HG03103 (cell line): ENCODE measurements at regions not wholly inside any gene's neighbourhood (a gene's known extent, or its start where the extent isn't known, plus 50 kb on each side); places are given as distances from the start of the nearest gene placed in this dataset.
"Not testable (repeated sequence)": the region's sequence is repeated elsewhere in the genome, so short reads cannot be mapped to it uniquely, and the experiment has no call there.

Source experiments
- ATAC-seq: cut with Tn5 transposase; IDR thresholded peaks from one replicate; pipeline ENCODE4 v1.9.1; 2021; ENCODE audit warnings: low read depth; ENCODE audit not compliant: unreplicated experiment

- no peak for ATAC-seq
Measured at GRCh38 chr14:106776395-106776983, 1250.1 kb downstream of the TMEM121 start.

- ATAC-seq = no peak
Measured at GRCh38 chr14:106778986-106779385, 1252.6 kb downstream of the TMEM121 start.

- ATAC-seq = no peak
Measured at GRCh38 chr14:106786697-106787096, 1260.3 kb downstream of the TMEM121 start.

GRCh38 chr14:106787626-106788025, 1261.2 kb downstream of the TMEM121 start:
- ATAC-seq = no peak

GRCh38 chr14:106788534-106788933, 1262.2 kb downstream of the TMEM121 start:
- no peak for ATAC-seq

GRCh38 chr14:106789318-106789717, 1262.9 kb downstream of the TMEM121 start:
- ATAC-seq = no peak

- ATAC-seq = no peak
Measured at GRCh38 chr14:106790189-106791036, 1264.0 kb downstream of the TMEM121 start.

- no peak for ATAC-seq
Measured at GRCh38 chr14:106792543-106792942, 1266.2 kb downstream of the TMEM121 start.

- ATAC-seq = not testable (repeated sequence)
Measured at GRCh38 chr14:106798166-106798565, 1271.8 kb downstream of the TMEM121 start.

- ATAC-seq = no peak
Measured at GRCh38 chr14:106802413-106803364, 1276.3 kb downstream of the TMEM121 start.

- no peak for ATAC-seq
Measured at GRCh38 chr14:106803379-106803778, 1277.0 kb downstream of the TMEM121 start.

GRCh38 chr14:106807493-106807892, 1281.1 kb downstream of the TMEM121 start:
- no peak for ATAC-seq

- ATAC-seq = no peak
Measured at GRCh38 chr14:106808458-106808857, 1282.1 kb downstream of the TMEM121 start.

- ATAC-seq = no peak
Measured at GRCh38 chr14:106808907-106809306, 1282.5 kb downstream of the TMEM121 start.

- ATAC-seq = no peak
Measured at GRCh38 chr14:106809615-106810014, 1283.2 kb downstream of the TMEM121 start.

GRCh38 chr14:106810168-106810567, 1283.8 kb downstream of the TMEM121 start:
- ATAC-seq = not testable (repeated sequence)

- ATAC-seq = no peak
Measured at GRCh38 chr14:106811162-106811561, 1284.8 kb downstream of the TMEM121 start.

GRCh38 chr14:106812788-106813476, 1286.5 kb downstream of the TMEM121 start:
- no peak for ATAC-seq

GRCh38 chr14:106813477-106813823, 1287.1 kb downstream of the TMEM121 start:
- ATAC-seq = no peak

- no peak for ATAC-seq
Measured at GRCh38 chr14:106820119-106820518, 1293.7 kb downstream of the TMEM121 start.
